Endometrial microvascular endothelial cells (primary cell): ENCODE measurements at regions not wholly inside any gene's neighbourhood (a gene's known extent, or its start where the extent isn't known, plus 50 kb on each side); places are given as distances from the start of the nearest gene placed in this dataset.

Experiments
- in situ Hi-C: cut with HindIII; loops from 2 replicates; pipeline ENCODE4 v1.10.0; 2017; ENCODE audit warnings: low sequenced_read_pairs, low pct_unique_long_range_greater_than_20kb; ENCODE audit errors: inconsistent ontology term

DNA sequence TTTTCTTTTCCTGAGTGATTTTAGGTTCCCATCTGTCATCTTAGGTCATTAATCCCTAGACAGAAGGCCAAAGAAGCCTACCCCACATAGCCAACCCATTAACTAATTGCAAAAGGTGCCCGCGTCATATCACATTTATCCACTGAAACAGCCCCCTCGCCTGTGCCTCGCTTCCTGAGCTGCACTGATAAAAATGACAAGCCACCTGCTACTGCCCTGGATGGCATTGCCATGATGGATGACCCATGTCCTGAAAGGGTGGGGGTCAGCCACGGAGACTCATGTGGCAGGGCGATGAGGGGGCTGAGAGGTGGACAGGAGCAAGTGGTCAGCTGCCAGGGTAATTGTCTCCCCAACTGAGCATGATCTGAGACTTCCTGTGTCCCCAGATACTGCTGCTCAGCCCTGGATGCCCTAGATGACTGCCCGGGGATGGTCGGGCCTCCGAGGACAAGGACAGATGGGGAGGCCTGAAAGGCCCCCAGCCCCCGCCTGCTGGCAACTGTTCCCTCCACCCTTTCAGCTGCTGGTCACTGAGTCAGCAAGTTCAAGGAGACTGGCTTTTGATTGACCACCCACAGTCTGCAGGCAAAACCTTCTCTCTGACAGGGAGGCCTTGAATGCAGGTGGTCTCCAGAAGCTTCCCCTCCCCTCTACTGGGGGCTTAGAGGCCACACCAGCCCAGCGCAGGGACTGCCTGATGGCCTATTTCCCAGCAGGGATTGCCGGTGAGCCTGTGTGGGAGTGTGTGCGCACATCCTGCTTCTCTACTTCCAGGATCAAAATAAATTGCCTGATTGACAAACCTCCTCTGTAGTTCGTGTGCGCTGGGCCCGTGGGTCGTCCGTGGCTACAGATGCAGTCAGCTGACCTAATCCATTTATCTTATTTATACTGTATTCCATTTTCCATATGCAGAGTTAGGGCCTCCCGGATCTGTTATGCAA lies 496.3 kb downstream of the BCOR start:
- in situ Hi-C loops = no loop called here

DNA sequence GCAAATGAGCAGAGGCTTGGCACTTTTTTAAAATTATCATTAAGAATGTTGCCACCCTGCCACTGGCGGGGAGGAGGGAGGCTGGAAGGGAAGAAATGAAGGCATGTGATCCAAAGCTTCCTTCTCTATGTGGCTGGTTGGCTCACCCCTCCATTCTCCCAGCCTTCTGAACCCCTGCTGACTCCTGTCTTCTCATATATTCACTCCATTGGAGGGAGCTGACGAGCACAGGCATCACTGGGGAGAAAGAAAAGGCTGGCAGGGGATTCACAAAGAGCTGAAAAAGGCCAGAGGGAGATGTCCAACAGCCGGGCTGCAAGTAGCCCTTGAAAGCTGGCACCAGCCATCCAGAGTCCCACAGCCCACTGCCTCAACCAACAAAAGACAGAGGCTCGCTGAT lies 495.6 kb downstream of the BCOR start:
- in situ Hi-C loops = no loop called here

DNA sequence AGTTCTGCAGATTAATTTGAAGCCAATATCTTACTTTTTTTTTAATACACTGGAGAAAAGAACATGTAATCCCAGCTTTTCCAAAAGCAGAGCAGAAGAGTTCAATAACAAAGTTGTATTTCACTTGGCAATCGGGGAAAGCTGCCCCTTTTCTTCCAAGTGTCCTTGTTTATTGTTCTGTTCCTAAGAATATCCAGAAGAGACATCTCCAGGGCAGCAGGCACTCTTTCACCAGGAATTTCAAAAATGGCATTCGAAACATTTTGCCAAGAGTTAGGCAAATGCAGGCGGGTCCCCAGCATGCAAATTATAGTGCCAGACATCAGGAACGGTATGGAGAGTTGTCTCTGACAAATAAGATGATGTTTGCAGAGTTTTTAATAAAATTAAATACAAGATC lies 494.5 kb downstream of the BCOR start:
- in situ Hi-C loops = no loop called here

DNA sequence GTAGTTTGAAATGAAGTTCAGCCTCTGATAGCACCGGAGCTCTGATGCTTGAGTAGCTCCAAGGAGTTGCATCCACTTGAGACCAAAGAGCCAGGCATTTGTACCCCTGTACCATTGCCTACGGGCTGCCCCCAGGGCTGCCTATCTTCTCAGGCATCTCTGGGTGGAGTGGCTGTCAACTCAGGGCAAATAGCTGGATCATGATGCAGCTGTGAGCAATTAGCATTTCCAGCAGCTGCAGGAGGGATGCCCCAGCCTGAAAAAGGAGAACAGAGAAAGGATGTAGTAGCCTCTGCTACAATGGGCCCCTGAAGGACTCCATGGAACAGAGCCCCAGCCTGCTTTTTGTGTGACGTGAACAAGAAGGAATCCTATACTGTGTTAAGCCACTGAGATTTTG lies 492.6 kb downstream of the BCOR start:
- in situ Hi-C loops = no loop called here

DNA sequence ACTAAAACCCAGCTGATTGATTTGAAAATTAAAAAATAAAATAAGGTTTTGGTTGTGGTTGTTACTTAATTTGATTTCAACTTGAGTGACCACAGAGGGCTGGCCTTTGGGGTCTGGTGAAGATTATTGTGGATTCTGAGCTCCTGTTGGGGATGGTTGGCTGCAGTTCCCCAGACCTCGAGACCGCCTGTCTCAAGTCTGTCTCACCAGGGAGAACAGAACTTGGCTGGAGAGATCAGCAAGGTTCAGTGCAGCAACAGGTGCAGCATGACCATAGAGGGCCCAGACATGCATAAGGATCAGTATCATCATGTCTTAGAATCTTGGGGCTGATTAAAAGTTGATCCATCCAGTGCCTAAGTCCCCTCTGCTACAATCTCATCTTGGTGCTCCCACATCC lies 491.9 kb downstream of the BCOR start:
- in situ Hi-C loops = no loop called here

DNA sequence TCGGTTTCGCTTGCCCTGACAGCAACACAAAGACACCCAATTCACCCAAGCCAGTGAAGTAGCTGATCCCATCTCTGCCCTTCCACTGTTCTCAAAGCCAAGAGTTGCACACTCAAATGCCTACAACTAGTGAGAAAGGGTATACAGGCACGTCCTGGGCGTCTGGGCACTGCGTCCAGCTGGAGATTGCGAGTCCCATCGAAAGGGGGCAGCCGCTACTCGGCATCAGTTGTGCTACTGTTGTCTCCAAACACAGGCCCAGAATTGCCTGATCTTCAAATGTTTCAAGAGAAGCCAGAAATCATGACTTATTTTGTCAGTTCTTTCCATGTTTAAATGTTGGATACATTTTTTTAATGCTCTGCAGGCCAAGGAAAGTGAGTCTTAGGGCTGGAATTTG lies 487.8 kb downstream of the BCOR start:
- in situ Hi-C loops = no loop called here

DNA sequence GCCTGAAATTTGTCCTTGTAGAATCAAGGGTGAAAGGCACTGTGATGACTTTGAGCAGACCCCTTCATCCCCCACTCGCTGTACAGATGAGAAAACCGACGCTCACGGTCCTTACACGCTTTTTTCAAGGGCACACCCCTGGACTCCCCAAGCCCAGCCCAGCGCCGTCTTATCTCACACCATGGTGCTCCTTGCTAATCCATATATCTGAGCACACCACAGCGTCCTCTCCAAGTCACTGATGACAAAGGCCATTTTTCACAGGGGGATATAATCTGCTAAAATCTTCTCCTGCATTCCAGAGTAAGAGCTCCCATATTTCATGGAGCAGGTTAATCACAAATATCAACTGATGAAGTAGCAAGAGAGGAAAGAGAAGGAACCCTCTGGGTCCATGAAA lies 486.3 kb downstream of the BCOR start:
- in situ Hi-C loops = no loop called here

DNA sequence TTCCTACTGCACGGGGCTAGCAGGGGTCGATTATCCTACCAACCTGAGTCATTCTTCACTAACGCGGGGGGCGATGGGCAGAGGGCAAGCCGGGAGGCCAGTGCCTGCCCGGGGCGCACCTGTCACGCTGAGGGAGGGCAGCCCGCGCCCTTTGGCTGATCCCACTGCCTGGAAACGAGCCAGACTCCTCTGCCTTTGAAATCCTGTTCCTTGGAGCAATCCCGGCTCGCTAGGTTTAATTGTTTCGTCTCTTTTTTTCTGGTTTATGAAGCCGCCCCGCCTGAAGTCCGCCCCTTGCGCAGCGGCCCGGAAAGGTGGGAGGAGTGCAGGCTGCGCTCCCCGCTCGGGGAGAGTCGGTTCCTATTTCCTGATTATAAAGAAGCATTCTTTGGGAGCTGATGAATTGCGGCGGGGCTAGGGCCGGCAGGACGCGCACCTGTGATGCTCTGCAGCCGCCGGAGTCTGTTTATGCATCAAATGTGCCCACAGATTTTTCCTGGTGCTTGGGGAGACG lies 484.2 kb downstream of the BCOR start:
- in situ Hi-C loops = no loop called here

DNA sequence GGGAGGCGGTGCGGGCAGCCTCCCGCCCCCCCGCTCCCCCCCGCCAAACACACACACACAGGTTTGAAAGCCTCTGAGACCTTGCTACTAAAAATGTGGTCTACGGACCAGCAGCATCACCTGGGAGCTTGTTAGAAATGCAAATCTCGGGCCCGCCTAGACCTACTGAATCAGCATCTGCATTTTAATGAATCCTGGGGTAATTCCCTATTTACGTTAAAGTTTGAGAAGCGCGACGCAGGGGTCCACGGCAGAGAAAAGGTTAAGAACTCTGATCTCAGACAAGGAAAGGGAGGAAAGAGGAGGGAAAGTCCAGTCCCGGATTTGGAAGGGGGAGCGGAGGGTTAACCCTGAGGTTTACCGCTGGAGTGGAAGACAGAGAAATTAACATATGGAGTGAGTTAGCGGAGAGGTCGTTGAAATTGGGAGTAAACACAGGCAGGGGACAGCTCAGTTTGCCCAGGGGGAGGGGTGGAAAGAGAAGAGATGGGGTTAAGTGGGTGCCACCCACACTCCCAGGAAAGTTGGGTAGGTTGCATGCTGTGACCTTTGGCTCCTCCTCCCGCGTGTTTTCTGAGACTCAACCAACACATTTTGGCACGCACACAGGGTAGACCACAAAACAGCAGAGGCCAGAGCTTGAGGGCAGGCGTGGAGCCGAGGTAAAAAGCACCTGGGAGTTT lies 483.6 kb downstream of the BCOR start:
- in situ Hi-C loops = no loop called here

DNA sequence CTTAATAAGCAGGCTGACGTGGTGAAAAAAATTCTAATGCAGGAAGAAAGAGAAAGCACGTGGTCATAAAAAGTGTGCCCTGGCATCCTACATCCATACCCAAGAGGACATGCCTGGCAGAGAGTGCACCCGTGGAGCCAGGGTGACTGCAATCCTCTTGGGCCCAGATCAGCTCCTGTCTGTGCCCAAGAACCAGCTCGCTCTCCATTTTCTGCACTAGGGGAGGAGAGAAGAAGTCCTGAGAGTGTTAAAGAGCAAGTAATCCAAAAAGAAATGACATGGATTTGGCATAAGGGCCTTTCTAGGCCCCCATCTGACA lies 483.1 kb downstream of the BCOR start:
- in situ Hi-C loops = no loop called here

DNA sequence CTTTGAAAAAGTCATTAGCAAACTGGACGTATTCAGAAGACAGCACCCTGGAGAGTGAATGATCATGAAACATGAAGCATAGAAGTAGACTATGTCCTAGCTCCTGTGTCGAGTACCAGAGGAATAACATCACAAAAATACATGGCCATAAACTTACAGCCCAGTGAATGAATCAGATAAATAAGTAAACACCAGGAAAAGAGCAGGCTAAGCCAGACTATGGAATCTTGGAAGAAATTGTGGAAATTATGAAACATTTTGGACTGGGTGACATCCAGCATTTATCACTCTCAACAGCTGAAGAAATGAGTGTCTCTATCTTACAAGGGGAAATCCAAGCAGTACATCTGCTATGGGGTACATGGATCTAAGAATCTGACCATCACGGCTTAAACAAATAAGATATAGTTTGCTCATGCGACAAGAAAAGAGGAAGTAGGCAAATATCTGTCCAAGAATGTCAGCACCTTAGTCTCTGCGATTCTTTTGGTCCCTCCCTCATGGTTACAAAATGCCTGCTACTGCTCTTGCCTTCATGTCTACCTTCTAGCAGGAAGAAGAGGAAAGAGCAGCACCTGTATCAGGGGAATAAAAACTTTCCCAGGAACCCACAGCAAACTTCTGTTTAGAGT lies 481.5 kb downstream of the BCOR start:
- in situ Hi-C loops = no loop called here

DNA sequence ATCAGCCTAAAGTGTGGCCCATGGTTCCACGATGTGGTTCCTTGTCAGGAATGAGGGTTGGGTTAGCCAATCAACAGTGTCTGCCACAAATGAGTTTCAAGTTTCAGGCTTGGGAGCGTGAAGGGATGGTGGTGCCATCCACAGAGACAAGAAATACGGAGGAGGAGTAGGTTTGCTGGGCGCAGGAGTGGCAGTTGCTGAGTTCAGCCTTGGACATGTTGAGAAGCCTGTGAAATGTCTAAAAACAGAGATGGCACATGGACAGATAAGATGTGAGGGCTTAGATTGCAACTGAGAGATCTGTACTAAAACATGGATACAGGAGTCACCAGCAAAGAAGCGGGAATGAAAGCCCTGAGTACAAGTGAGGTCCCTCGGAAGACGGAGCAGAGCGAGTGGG lies 481.0 kb downstream of the BCOR start:
- in situ Hi-C loops = no loop called here

DNA sequence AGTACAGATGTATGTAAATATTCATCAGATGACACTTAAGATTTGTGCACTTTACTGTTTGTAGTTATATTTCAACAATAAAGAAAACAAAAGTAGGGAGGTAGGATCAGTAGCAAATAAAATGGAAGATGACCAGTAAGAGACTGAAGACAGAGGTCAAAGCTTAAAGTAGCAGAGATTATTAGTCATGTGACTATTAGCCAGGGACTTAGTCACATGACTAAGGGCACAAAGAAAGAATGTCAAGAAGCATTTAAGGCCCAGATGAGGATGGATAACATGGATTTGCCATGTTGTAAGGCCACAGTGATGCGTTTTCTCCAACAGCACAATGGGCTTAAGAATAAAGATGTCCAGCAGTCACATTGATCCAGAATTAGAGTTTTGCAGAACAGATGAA lies 479.6 kb downstream of the BCOR start:
- in situ Hi-C loops = no loop called here

DNA sequence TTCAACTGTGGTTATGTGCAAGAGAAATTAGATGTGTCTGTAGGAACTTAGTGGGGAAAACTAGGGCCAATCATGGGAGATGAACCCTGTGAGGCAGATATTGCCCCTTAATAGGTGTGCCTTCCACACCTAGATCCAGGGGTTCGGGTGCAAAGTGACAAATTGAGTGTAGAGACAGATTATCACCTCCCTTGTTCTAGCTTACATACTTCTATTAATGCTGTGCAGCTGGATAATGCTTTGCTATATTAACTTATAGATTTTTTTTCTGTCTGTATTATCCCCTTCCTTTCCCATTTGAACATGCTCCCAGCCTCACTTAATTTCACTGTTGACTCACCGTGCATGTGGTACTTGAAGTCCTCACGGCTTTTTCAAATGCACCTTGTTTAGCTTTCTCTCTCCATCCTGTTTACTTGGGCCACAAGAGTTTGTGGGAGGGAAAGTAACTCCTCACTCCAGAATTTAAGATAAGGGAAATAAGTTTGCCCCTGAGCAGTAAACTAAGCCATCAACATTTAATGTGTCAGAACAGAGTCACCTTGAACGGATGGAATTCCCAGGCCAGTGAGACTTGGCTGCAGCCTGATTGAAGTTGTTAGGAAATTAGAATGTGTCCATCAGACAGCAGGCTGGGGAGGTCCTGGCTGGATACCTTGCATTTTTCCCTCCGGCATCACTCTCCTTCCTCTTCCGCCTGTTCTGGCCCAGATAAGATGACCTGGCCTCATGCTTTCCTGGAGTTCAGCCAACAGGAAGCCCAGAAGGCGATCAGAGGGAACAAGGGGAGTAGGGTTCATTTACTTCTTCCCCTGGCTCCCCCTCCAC lies 478.4 kb downstream of the BCOR start:
- in situ Hi-C loops = no loop called here

DNA sequence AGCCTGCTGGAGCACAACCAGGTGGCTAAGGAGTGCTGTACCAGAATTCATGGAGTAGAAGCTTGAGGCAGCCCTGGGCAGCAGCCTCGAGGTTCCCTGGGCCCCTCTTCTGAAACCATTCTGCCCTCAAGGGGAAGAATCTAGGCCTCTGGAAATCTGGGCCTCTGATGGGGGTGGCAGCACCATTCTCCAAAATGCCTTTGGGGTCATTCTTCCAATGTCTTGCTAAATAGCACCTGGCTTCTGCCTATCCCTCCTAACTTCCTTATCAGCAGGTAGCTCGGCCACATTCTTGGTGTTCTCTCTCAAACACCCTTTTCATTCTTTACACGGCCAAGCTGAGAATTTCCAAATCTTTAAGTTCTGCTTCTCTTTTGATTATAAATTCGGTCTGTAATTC lies 473.6 kb downstream of the BCOR start:
- in situ Hi-C loops = no loop called here

DNA sequence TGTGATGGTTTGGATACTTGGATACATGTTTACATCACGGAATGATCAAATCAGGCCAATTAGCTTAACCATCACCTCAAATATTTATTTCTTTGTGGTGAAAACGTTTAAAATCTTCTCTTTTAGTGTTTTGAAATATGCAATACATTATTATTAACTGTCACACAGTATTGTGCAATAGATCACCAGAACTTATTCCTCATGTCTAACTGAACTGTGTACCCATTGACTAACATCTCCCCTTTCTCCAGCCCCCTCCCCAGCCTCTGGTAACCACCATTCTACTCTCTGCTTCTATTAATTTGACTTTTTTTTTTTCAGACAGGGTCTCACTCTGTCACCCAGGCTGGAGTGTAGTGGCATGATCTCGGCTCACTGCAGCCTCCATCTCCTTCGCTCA lies 471.9 kb downstream of the BCOR start:
- in situ Hi-C loops = no loop called here

DNA sequence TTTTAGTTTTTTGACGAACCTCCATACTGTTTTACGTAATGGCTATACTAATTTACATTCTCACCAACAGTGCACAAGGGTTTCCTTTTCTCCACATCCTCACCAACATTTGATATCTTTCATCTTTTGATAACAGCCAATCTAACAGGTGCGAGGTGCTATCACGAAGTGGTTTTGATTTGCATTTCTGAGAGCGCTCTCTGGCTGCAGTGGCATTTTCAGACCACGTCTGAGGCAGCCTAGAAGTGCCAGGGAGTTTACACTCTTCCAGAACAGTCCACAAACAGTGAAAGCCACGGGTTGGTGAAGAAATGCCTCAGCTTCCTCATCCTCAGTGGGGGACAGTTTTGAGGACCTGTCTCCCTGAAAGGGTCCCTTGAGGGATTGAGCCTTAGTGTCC lies 471.0 kb downstream of the BCOR start:
- in situ Hi-C loops = no loop called here

DNA sequence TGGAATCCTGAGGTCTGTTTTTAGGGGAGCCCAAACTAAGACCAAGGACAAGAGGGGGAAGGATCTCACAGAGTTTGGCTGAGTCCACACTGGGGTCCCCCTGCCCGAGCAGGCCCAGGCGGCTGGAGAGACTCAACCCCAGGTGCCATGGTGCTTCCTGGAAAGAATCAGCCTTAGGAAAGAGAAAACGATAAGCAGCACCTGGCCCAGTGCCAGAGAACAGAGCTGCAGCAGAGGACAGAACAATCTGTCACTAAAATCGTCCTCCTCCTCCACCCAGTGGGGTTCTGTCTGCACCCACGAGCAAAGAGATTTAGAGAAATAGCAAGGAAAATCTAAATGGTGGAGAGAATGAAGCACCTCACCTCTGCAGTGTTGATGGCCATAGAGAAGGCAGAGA lies 470.5 kb downstream of the BCOR start:
- in situ Hi-C loops = no loop called here

DNA sequence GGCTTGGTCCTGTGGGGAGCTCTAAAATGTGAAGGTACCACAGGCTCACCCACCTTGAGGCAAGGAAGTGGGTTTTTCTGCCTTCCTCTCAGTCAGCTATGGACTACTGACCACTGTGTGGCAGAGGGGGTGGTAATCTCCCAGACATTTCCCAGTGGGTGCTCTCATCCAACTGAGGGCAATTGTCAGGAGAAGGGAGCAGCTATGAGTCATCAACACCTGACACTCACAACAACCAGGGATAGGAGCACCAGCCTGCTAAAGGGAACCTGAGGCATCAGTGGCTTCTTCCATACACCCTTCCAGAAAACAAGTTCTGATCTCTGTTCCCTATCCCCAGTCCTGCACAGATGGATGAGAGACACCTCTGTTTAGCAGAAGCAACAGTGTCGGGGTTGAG lies 468.8 kb downstream of the BCOR start:
- in situ Hi-C loops = no loop called here
